Stimulated activated CD4-positive, alpha-beta T cell treated with anti-CD3 and anti-CD28 coated beads, Interleukin-1b, Interleukin-23, amount 100 ng/mL, for 24 hours (primary cell): ENCODE measurements at regions not wholly inside any gene's neighbourhood (a gene's known extent, or its start where the extent isn't known, plus 50 kb on each side); places are given as distances from the start of the nearest gene placed in this dataset.

ENCODE experiments used
- DNase-seq, 4 experiments: peaks; one replicate each; pipeline ENCODE4 v3.0.0-alpha.2; 2020; ENCODE audit warnings: low read depth in 4 of 4, low spot score in 1 of 4

DNA sequence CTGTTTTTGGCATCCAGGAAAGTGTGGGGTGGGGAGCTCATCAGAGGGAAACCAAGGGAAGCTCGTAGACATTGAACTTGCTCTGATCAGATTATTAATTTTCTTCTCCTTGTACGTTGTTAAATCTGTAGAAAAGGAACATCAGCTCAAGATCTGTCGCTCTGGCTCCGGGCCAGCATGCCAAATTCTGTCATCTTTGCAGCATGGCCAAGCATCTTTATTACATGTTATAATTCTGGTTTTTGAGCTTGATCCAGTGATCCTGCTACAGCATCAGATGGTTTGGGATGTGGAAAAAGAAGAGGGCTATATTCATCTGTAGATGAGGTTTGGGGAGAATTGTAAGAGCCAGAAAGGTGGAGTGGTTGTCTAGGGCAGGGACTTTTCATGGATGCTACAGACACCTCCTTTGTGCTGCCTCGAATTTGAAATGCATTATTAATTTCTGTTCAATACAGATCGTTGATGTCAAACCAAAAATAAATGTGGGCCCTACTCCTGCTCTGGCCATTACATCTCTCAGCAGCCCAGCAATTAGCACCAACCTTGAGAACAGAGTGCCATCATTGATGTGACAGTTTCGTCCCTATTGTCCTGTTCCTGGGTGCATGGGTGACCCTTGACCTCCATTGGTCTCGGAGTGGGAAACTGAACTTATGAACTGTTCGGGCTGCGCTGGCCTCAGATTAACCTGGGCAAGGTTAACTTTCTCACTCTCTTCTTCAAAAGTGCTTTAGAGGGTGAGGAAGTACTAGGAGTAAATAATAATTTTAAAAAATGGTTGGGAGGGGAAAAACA lies 250.8 kb downstream of the SOX4 start:
- DNase-seq, result no peak

DNA sequence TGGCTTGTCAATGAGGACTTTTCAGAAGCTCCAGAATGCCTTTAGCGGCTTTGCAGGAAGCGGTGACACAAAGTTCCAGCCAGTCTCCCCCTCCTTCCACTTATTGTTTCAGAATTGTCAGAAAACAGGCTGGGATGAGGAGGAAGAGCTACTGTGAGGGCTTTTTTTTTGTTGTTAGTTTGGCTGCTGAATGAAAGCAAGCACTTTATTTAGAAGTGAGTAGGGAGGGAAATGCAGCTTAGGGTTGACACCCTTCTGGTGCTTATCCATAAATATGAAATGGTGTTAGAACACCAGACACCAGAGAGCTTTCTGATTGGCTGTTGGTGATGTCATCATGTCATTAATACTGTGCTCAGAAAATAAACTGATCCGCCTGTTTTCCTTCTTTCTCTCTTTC lies 251.5 kb downstream of the SOX4 start:
- no peak for DNase-seq

DNA sequence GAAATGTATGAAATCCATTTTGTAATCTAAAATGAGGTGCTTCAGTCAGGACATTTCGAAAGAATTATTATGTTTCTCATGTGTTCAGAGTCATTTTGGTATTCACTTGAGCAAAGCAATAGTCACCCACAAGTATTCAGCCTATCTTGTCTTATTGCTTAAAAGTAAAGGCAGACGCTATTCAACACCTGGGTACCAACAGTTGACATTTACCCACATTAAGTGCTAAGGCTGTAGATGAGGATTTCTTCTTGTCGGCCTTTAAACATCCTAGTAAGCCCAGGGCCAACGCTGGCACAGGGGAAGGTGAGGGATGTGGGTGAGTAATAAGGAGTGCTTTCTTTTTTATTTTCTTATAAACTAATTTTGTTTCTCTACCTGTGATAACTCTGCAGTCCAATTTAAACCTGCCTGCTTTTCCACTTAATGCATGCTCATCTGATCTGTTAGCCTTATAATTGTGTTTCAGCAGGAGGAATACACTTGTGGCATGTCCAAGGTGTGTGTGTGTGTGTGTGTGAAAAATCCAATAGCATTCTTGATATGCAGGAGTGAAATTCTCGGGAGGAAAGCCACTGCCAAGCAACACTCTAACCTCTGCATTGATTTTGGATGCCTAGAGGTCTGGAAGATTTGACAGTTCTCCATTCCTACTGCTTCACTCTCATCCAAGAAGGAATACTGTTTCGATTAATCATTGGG lies 252.0 kb downstream of the SOX4 start:
- no peak for DNase-seq

DNA sequence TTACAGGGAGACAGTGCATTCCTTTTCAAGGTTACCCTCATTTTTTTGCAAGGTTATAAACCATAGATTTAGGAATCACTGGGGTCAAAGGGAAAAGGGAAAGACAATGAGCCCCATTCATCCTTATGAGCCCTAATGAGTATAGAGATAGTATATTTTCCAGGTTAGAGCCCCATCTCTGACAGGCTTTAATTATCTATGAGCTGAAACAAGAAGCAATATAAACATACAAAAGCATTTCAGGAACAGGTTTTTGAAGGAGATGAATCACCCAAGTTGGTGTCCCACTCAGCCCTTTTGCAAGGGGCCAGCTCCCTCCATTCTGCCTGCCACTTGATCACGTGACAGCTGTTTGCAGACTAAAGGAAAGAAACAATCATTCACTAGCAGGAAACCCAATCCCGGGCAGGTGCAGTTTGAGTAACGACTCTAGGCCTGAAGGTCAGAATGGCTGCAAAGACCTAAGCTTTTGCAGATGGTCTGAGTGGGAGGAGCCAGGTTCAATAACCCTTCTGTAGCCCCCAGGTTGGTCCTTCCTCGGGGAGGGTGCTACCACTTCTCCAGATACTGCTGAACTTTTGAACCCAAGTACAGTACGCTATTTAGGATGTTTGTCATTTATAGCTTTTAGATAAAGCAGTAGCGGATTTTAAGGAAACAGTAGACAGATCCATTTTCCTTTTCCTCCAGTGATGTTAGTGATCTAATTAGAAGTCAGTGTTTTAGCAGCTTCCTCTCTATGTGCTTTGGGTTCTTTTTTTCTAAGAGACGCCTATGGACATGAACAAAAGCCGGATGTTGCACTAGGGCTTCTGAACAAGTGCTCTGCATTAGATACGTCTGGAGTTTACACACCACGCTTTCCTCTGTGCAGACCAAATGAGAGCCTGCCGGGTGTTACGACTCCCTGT lies 253.2 kb downstream of the SOX4 start:
- peak in 1 of 4 experiments; percentile 2 for DNase-seq

DNA sequence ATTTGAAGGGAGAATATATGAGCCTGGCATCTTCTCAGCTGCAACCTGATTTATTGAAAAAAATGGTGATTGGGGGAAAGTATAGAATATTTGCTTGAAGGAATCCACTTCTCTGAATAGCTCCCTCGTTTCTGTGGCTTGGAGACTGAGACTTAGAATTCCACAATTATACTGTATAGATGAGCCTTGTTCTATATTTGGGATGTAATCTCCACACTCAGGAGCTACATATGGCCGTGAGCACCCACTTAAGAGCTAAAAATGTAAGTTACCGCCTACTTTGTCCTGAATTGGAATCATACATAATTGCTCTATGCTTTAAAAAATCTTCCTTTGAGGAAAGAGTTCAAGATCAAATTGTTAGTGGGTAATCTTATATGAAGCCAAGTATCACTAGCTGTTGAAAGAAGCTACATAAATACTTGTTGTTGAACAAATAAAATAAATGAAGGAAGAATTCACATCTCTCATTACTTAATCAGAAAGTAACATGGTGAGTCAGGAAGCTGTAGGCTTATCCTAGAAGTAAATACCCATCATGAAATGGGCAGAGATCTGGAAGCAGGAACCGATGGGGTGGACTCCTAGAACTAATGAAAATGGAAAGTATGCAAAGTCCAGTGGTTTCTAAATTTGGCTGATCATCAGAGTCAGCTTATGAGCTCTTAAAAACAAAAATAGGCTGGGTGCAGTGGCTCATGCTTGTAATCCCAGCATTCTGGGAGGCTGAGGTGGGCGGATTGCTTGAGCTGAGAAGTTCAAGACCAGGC lies 254.3 kb downstream of the SOX4 start:
- DNase-seq, result no peak

DNA sequence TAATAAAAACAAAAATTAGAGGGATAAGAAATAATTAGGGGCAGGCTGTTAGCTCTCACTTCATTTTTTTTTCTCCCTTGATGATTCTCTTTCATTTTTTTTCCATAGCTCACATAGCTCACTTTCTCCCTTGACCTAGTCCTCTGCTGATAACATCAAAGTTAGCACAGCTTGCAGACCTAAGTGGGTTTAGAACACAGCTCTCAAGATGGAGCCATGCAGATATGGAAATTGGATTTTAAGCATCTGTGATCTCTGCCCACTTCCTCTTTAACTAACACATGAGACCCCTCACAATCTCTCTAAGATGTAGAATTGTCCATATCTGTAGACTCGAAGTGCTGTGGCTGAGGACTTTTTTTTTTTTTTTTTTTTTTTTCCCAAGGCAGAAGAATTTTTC lies 257.1 kb downstream of the SOX4 start:
- no peak for DNase-seq

DNA sequence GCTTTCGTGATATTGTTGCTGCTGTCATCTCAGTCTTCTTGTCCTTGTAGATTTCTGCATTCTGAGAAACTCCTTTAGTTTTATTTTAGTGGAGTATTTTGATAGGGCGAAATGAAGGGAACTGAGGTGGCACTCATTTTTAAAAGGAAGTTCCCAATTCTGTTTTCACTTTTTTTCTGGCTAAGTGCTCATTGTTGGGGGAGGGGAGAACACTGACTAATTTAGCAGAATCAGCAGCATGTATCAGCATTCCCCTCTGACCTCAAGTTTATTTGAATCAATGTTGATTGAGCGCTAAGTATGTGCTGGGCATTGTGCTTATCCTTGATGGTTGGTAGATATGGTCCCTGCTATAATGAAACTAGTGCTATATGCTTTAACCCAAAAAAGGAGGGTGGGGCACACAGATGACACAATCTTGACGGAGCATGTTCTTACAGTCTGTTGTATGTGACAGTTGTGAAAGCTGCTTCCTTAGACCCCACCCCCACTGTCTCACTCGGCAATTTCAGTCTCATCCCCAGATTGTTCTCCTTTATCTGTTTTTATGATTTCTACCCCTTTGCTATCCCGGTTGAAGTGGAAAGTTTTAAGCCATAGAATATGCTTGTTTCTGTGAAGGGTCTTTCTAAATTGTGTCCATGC lies 262.4 kb downstream of the SOX4 start:
- DNase-seq, result no peak

DNA sequence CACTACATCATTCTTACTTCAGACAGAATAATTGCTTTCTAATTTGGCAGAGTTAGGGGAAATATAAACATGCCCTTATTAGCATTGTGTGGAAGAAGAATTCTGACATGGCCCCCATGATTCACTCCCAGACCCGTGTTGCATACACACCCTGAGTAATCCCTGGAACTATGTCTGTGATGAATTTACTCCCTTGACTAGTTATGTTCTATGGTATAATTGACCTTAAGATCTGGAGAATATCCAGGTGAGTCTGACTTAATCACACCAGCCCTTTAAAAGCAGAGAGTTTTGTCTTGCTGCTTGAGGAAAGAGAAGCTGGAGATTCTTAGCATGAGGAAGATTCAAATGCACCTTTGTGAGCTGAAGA lies 262.9 kb downstream of the SOX4 start:
- no peak for DNase-seq

DNA sequence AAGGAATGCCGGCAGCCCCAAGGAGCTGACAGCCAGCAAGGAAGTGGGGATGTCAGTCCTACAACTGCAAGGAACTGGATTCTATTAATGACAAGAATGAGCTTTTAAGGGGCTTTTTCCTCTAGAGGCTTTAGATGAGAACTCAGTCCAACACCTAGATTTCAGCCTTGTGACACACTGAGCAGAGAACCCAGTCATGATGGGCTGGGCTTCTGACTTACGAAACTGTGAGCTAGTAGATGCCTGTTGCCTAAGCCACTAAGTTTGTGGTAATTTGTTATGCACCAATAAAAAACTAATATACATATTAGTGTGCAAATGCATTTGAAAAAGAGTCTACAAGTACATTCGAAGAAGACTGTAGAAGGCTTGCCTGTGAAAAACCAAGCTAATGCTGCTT lies 263.3 kb downstream of the SOX4 start:
- no peak for DNase-seq

DNA sequence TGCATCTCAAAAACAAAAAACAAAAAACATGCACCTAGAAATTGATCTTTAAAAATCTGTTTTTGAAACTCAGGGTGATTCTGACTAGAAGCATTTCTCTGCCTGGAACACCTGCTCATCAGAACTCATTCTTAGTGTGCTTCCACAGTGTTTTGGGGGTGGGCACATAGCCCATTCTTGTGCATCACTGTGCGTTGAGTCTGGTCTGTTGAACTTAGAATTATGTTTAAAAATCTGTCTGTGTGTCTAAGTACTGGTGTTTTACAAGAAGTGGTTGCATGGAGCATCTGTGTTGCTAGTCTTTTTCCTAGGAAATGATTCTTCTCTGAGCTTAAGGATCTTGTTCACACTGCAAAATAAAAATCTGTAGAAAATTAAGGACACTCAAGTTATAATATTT lies 264.5 kb downstream of the SOX4 start:
- DNase-seq, result no peak

DNA sequence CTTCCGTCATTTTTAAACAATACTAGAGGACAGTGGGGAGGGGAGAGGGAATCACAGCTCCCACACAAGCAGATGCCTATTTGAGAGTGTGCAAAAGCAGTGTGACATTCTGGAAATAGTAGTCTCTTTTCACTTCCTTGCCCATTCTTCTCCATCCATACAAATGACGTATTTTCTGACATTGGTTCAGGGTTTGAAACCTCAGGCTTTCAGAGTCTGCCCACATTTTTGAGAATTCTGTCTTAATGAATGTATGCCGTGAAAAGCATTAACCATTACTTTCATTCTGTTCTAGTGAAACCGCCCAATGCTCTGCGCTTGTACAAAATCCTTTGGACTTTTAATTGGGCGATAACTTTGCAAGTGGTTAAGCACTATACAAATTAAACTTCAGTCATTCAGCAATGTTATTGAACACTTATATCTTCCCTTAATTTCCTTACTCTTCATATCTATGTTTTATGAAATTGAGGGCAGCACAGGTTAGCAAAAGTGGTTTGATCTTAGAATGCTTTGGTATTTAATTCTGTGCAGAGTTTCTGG lies 265.7 kb downstream of the SOX4 start:
- DNase-seq, result no peak

DNA sequence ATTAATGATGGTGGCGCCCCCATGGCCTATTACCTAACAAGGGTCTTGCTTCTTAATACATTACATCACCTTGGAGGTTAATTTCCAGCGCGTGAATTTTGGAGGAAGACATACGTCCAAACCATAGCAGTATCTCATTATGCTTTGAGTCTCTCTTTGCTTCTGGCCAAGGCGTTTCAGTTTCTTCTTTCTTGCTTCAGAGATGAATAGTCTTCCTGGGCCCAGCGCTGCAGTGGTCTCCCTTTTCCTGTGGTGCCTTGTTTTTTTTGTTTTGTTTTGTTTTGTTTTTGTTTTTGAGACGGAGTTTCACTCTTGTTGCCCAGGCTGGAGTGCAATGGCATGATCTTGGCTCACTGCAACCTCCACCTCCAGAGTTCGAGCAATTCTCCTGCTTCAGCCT lies 268.4 kb downstream of the SOX4 start:
- no peak for DNase-seq

DNA sequence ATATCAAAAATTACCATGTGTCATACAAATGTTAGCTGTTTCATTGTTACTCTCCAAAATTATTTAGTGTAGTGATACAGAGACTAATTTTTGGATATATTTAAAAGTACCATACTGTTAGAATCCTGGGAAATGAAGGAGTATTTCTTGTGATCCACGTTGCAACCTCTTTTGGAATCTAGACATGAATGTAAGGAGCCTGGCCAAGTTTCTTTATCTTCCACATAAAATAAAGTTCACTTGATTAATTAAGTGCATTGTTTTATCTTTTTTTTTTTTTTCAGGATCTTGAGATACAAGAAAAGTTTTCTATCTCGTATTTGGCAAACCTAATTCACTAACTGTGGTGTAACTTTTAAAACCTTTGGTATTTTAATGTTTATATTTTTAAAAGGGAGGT lies 270.7 kb downstream of the SOX4 start:
- DNase-seq, result no peak

DNA sequence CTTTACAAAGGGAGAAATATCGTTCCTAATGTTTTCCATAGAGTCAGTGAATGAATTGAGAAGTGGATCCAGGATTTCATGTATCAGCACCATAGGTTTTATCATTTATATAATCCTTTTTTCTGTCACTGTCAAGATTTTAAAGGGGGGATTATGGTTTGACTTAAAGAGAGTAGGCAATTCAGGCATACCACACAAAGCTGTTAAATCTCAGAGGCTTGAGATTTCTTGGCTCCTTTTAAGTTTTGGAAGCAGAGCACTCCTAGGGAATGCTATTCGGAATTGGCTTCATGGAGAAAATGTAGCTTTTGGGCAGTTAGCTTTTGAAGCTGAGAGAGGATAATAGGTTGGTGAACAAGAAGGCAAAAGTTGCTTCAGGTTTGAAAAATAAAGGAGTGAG lies 274.7 kb downstream of the SOX4 start:
- no peak for DNase-seq

DNA sequence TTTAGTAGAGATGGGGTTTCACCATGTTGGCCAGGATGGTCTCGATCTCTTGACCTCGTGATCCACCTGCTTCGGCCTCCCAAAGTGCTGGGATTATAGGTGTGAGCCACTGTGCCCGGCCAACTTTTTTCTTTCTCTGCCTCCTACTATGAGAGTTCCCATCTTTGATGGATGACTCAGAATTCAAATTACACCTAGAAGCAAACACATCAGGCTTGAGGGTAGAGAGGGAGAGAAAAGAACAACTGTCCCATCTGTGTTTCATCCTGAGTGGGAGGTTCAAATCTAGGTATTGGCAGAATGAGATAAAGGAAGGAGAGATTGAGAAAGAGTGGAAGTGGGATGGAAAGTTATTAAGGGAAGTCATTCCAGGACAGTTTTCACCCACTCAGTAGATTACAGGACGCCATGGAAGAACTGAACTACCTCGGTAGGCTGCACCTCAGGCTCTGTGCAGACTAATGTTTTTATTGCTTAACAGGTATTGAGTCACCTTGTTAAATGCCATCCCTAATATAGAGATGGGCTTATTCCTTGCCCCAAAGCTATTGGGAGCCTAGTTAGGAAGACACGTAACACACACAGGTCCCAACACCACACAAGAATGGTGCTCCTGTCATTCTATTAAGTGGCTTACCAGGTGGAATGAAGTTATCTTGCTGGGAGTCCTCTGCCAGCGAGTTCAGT lies 275.7 kb downstream of the SOX4 start:
- DNase-seq, result no peak

DNA sequence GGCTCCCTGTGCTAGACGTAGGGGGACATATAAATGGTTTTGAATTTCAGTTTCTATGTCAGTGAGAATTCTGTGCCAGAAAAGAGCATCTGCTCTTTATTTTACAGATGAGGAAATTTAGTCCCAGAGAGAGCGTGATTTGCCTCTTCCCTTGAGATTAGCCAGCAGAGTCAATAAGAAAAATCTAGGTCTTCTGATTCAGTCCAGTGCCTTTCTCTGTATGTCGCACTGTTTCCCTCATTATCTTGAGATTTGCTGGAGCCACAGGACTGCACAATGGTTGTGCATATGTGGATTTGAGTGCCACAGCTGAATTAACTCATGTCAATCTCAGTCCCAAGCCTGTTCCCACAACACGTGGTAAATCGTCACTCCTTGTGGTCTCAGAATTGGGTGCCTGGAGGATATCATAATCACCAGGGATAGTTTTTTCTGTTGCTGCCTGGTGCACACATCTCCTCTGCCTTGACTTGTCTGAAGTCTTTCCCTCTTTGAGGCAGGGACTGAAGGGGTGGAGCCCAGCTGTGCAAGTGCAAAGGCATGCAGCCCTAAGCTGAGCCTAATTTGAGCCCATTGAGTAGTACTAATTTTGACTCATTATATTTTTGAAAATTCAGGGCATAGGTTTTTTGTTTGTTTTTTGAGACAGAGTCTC lies 276.7 kb downstream of the SOX4 start:
- DNase-seq, result no peak

DNA sequence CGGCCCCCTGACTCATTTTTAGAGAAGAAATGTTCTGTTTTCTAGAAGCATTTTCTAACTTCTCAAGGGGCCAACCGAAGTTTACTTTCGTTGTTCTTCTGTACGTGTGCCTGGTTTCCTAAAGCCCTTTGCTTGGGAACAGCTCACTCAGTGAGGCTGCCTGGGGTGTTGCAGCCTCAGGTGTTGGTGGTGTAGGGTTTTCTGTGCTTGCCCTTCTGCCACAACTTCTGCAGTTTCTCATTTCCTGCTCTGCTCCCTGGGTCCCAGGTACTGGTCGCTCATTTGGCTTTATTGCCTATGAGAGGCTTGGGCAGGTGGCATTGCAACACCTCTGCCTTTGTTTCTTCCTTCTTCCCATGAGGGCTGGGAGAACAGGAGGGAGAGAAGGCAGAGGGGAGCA lies 278.3 kb downstream of the SOX4 start:
- DNase-seq, result no peak

DNA sequence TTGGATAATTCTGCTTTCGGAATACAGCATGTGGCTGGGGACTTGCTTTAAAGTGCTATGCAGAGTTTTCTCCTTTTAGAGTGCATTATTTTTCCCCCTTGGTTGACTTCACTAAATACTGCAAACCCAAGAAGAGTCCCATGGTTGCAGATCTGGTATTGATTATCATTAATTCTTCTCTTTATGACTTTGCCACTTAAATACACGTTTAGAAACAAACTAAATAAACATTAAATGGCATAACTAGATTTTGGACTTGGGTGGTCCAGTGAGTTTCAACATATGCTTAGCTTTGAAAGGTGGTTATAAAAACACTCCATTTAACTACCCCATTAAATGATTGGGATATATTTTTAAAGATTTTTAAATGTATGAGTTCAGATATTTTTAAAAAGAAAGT lies 279.2 kb downstream of the SOX4 start:
- no peak for DNase-seq

DNA sequence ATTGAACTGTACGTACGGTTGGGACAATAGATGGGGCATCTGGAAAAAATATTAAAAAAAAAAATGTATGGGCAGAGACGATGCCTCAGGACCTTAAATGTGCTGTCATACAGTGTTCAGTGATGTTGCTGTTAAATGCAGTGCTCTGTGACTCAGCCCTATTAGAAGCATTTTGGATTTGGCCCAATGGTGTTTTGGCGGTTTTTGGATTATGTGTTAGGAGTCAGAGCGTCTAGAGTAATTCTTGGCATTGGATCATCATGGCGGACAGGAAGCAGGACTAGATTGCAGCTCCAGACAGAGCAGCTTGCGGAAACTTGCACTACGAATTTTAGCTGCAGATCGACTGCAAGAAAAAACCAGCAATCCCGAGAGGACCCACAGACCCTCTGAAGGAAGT lies 280.0 kb downstream of the SOX4 start:
- no peak for DNase-seq
